ENCODE measurements at regions not wholly inside any gene's neighbourhood (a gene's known extent, or its start where the extent isn't known, plus 50 kb on each side); places are given as distances from the start of the nearest gene placed in this dataset.

DNA sequence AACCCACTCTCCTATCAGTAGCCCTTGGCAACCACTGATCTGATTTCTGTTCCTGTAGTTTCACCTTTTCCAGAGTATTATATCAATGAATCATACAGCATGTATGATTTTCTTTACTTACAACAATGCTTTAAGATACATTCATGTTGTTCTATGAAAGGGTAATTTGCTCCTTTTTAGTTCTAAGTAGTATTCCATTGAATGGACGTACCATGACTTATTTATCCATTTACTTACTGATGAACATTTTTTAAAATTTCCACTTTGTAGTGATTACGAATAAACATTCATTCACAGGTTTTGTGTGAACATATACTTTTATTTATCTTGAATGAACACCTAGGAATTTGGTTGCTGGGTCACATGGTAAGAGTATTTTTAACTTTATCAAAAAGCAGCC, 620.8 kb downstream of the HTR1A start:
- intact Hi-C loops (cut with DNase I) = no loop called here
- Histone ChIP-seq H3K9me3 (replicated peaks in 1 of 3) (peaks cover 0 to under 1% (median 0%) of the 10 kb centered on the region in 3 donors), H3K4me1 (replicated peaks in 1 of 2) (no peaks in the 10 kb centered on the region), H3K27ac (no peak overlapping the region), H3K4me3 (no peak overlapping the region), H3K36me3 (replicated peaks in 1 of 2) (no peaks in the 10 kb centered on the region), H3K27me3 (no peaks in the 10 kb centered on the region)
- no peak for DNase-seq
- 73 to 91% (median 81%) methylated on average over 2 of the region's 2 CpGs for WGBS, 4 donors
- TF ChIP-seq, protein P1, sequence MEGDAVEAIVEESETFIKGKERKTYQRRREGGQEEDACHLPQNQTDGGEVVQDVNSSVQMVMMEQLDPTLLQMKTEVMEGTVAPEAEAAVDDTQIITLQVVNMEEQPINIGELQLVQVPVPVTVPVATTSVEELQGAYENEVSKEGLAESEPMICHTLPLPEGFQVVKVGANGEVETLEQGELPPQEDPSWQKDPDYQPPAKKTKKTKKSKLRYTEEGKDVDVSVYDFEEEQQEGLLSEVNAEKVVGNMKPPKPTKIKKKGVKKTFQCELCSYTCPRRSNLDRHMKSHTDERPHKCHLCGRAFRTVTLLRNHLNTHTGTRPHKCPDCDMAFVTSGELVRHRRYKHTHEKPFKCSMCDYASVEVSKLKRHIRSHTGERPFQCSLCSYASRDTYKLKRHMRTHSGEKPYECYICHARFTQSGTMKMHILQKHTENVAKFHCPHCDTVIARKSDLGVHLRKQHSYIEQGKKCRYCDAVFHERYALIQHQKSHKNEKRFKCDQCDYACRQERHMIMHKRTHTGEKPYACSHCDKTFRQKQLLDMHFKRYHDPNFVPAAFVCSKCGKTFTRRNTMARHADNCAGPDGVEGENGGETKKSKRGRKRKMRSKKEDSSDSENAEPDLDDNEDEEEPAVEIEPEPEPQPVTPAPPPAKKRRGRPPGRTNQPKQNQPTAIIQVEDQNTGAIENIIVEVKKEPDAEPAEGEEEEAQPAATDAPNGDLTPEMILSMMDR (IDR thresholded peaks at IDR 0.05) = no peak
- no peak for TF ChIP-seq POLR2A (IDR thresholded peaks at IDR 0.05)

DNA sequence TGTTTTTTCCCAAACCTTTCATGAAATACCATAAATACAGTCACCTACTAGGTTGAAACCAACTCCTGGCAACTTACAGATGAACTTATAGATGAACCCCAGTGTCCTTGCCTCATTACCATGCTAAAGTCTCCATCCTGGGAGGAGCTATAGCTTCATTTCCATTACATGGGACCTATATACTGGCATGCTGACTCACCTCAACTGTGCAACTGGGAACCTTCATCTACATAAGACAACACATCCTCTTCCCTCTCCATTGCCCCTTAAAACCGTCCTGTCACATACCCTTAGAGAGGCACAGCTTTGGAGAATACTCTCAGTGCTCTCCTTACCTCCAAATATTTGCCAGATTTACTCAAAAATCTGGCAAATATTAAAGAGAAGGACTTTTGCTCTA, 638.3 kb downstream of the HTR1A start:
- Histone ChIP-seq H3K4me3 (no peak overlapping the region), H3K4me1 (replicated peaks in 1 of 2) (no peaks in the 10 kb centered on the region), H3K36me3 (replicated peaks in 1 of 2) (no peaks in the 10 kb centered on the region), H3K27ac (no peak overlapping the region), H3K27me3 (no peaks in the 10 kb centered on the region), H3K9me3 (replicated peaks in 1 of 3) (no peaks in the 10 kb centered on the region)
- TF ChIP-seq, protein P1 (IDR thresholded peaks at IDR 0.05) = no peak
- no peak for TF ChIP-seq POLR2A (IDR thresholded peaks at IDR 0.05)
- intact Hi-C loops (cut with DNase I) = no loop called here
- DNase-seq = no peak
- 35 to 54% (median 38%) methylated on average over 1 of the region's 1 CpG for WGBS, 4 donors

DNA sequence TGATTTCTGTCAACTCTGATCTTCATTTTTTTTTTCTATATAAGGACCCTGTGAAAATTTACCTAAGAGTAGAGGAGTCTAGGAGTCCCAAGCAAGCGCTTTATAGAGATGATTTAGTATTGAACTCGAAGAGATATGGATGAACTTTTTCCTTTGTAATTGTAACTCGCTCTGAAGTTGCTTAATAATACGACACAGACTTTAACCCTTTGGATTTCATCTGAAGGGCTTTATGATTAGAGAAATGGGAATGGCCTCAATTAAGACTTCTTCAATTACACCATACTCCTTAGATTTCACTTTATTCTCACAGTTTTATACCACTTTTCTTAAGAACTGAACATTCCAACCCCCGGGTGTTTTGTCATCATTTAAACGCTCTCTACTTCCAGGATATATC, 647.7 kb downstream of the HTR1A start:
- Histone ChIP-seq H3K27me3 (no peaks in the 10 kb centered on the region), H3K27ac (no peak overlapping the region), H3K36me3 (replicated peaks in 1 of 2) (no peaks in the 10 kb centered on the region), H3K4me3 (no peak overlapping the region), H3K9me3 (replicated peaks in 1 of 3) (peaks cover 0 to 3% (median 0%) of the 10 kb centered on the region in 3 donors), H3K4me1 (replicated peaks in 1 of 2) (no peaks in the 10 kb centered on the region)
- no peak for DNase-seq
- intact Hi-C loops (cut with DNase I) = no loop called here
- 62 to 76% (median 67%) methylated on average over 6 of the region's 6 CpGs for WGBS, 4 donors
- no peak for TF ChIP-seq POLR2A (IDR thresholded peaks at IDR 0.05)
- TF ChIP-seq, protein P1 (IDR thresholded peaks at IDR 0.05) = no peak

DNA sequence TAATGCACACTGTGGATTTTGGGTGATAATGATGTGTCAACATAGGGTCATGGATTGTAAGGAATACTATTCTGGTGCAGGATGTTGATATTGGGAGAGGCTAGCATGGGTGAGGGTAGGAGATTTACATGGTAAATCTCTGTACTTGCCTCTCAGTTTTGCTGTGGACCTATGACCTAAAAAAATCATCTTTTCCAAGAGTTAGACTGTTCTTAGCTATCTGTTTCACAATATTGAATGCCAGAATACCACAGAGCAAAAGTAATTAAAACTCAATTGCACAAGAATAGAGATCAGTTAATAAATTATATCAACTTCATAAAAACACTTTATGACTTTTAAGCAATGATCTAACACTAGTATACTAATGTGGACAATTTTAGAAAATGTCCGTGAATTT, 651.6 kb downstream of the HTR1A start:
- TF ChIP-seq, protein P1 (IDR thresholded peaks at IDR 0.05) = no peak
- TF ChIP-seq POLR2A (IDR thresholded peaks at IDR 0.05) = no peak
- 54 to 72% (median 63%) methylated on average over 1 of the region's 1 CpG for WGBS, 4 donors
- H3K36me3 ChIP-seq (replicated peaks in 1 of 2) = no peaks in the 10 kb centered on the region
- H3K27ac ChIP-seq = no peak overlapping the region
- DNase-seq = no peak
- peaks cover 0 to 3% (median 0%) of the 10 kb centered on the region in 3 donors for H3K9me3 ChIP-seq (replicated peaks in 1 of 3)
- no peak overlapping the region for H3K4me3 ChIP-seq
- no peaks in the 10 kb centered on the region for H3K27me3 ChIP-seq
- no peaks in the 10 kb centered on the region for H3K4me1 ChIP-seq (replicated peaks in 1 of 2)
- intact Hi-C loops (cut with DNase I) = no loop called here
